HFFc6 (cell line): ENCODE measurements at regions not wholly inside any gene's neighbourhood (a gene's known extent, or its start where the extent isn't known, plus 50 kb on each side); places are given as distances from the start of the nearest gene placed in this dataset.
A peak's percentile ranks its signal among the peaks of the same experiment; 100 is the strongest.

ENCODE experiments used
- DNase-seq: peaks from one replicate; pipeline ENCODE4 v3.0.0-alpha.2; 2018
- H3K27ac Mint-ChIP-seq: 2 replicates; pipeline ENCODE4 v1.8.0; 2020; ENCODE audit warnings: mild to moderate bottlenecking, mixed read lengths
- H3K27me3 Mint-ChIP-seq: 2 replicates; pipeline ENCODE4 v1.8.0; 2021; ENCODE audit warnings: mild to moderate bottlenecking, moderate library complexity, mixed read lengths; ENCODE audit not compliant: insufficient read depth
- H3K36me3 Mint-ChIP-seq: 2 replicates; pipeline ENCODE4 v1.8.0; 2021; ENCODE audit warnings: low read depth, mixed read lengths
- H3K4me1 Mint-ChIP-seq: 2 replicates; pipeline ENCODE4 v1.8.0; 2020; ENCODE audit warnings: low read depth, mixed read lengths
- H3K4me3 Mint-ChIP-seq: 2 replicates; pipeline ENCODE4 v1.8.0; 2020; ENCODE audit warnings: mild to moderate bottlenecking, moderate library complexity, mixed read lengths
- H3K9me3 Mint-ChIP-seq: 2 replicates; pipeline ENCODE4 v1.8.0; 2020; ENCODE audit warnings: mild to moderate bottlenecking, mixed read lengths
- TF ChIP-seq, protein P1 (sequence below): fragments of 200-600 bp; sonication (generic); IDR thresholded peaks from 2 replicates; pipeline ENCODE4 v1.5.0; 2021; ENCODE audit warnings: antibody characterized with exemption, mild to moderate bottlenecking

DNA sequence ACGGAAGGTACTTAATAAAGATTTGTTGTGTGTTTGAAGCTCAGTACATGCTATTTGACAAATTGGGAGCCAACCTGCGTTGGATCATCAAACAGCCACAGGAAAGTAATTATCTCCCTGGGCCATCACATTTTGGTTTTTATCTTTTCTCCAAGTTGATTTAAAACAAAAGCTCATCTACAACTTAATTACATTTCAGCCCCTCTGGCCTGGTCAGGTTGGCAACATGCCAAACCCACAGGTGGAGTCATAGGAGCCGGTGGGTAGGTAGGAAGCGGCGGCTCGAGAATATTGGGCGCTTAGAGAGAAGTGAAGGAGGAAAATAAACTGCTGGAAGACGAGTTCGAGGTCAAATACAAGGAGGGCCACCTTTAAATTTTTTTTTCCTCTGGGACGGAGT lies 64.9 kb upstream of the FANCC start:
- Mint-ChIP-seq H3K27me3 (peaks cover 34% of the 10 kb centered on the region), H3K4me3 (no peak overlapping the region), H3K9me3 (no peaks in the 10 kb centered on the region), H3K4me1 (peaks cover 41% of the 10 kb centered on the region), H3K27ac (no peak overlapping the region), H3K36me3 (no peaks in the 10 kb centered on the region)
- DNase-seq: no peak
- TF ChIP-seq, protein P1, sequence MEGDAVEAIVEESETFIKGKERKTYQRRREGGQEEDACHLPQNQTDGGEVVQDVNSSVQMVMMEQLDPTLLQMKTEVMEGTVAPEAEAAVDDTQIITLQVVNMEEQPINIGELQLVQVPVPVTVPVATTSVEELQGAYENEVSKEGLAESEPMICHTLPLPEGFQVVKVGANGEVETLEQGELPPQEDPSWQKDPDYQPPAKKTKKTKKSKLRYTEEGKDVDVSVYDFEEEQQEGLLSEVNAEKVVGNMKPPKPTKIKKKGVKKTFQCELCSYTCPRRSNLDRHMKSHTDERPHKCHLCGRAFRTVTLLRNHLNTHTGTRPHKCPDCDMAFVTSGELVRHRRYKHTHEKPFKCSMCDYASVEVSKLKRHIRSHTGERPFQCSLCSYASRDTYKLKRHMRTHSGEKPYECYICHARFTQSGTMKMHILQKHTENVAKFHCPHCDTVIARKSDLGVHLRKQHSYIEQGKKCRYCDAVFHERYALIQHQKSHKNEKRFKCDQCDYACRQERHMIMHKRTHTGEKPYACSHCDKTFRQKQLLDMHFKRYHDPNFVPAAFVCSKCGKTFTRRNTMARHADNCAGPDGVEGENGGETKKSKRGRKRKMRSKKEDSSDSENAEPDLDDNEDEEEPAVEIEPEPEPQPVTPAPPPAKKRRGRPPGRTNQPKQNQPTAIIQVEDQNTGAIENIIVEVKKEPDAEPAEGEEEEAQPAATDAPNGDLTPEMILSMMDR: no peak

DNA sequence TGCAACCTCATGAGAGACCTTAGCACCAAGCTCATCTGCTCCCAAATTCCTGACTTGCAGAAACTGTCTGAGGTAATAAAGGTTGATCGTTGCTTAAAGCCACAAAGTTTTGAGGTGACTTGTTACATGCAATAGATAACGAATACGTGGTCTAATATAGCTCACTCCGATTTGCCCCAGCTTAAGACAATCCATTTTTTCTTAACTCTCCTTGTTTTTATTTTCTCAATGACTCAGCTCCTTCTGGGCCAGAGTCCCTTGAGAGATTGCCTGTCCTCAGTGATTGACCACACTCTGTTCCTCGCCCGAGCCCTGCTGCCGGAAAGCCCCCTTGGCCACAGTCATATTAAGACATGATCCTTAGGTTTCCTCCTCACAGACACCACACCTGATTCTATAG lies 63.7 kb upstream of the FANCC start:
- Mint-ChIP-seq H3K36me3 (no peaks in the 10 kb centered on the region), H3K9me3 (no peaks in the 10 kb centered on the region), H3K27me3 (peaks cover 33% of the 10 kb centered on the region), H3K4me1 (peaks cover 41% of the 10 kb centered on the region), H3K27ac (no peak overlapping the region), H3K4me3 (no peak overlapping the region)
- peak; percentile 32 for DNase-seq
- TF ChIP-seq, protein P1: no peak

DNA sequence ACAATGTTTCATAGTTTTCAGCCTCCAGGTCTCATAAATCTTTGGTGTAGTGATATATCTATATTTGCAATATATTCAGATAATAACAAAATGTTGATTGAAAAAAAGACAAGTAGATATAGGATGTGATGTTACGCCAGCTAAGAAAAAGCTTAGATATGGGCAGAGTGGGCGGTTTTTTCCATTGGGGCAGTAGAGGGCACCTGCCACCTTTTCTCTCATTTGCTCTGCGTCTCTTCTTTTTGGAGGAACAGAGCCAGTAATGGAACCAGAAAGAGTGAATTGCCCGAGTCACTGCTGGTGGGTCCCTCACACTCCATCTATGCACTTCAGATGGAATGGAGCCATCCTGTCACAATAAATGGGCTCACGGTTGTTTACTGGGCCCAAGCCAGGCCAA lies 62.1 kb upstream of the FANCC start:
- DNase-seq: no peak
- Mint-ChIP-seq H3K9me3 (no peaks in the 10 kb centered on the region), H3K36me3 (no peaks in the 10 kb centered on the region), H3K27me3 (peaks cover 34% of the 10 kb centered on the region), H3K4me3 (no peak overlapping the region), H3K27ac (no peak overlapping the region), H3K4me1 (peaks cover 40% of the 10 kb centered on the region)
- TF ChIP-seq, protein P1: no peak

DNA sequence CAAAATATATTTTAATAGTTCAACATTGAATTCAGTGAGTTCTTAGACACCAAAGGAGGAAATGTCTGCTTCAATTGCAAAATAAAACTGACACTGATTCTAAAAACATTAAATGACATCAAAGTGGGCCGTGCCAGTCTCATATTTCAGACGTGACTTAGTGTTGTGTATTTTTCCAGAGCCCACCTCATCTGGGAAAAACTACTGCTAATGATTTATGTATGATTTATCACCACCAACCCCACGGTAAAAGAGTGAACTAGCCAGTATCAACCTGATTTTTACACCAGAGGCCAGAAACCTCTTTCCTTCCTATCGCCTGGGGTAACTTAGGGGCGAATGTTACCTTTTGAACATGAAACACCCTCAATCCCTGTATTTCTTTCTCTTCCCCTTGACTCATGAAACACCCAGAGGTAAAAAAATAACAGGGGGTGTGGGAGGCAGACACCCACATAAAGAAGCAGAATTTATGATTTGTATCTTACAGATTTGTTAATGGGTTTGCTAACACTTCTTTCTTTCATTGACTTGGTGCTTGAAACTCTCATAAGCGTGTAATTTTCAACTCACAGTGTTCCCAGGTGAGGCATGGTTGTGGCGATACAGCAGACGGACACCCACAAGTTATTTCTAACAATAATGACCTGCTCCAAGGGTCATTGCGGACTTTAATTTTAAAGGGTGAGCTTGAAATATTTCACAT lies 56.4 kb upstream of the FANCC start:
- H3K4me3 Mint-ChIP-seq: no peak overlapping the region
- TF ChIP-seq, protein P1: no peak
- no peaks in the 10 kb centered on the region for H3K9me3 Mint-ChIP-seq
- no peaks in the 10 kb centered on the region for H3K36me3 Mint-ChIP-seq
- no peak for DNase-seq
- H3K27ac Mint-ChIP-seq: no peak overlapping the region
- H3K4me1 Mint-ChIP-seq: no peaks in the 10 kb centered on the region
- peaks cover 31% of the 10 kb centered on the region for H3K27me3 Mint-ChIP-seq

DNA sequence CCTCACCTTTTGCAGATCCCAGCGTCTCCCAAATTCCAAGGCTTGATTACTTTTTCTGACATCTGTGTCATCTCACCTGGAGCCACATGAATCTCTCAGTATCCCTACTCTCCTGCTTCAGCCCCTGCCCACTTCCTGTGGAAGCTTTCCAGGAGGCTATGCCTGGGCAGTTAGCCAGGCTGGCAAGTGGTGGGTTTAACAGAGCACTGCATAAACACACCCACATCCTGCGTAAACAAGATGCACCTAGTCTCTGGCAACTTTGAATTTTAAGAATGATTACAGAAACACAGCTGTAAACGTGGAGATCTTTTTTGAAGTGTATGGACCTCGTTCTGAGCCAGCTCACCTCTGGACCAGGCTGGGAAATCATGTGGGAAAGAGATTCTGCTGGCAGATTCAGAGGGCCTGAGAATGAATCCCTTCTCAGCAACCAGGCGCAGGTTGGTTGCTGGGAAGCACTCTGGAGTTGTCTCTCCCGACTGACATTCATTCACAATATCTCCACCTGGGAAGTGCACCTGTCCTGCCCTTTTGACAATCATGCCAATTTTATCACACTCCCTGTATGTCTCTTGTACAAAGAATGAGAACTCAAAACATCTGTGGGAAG lies 55.7 kb upstream of the FANCC start:
- no peaks in the 10 kb centered on the region for H3K9me3 Mint-ChIP-seq
- no peak for DNase-seq
- H3K27ac Mint-ChIP-seq: no peak overlapping the region
- H3K4me3 Mint-ChIP-seq: no peak overlapping the region
- H3K36me3 Mint-ChIP-seq: no peaks in the 10 kb centered on the region
- peaks cover 31% of the 10 kb centered on the region for H3K27me3 Mint-ChIP-seq
- TF ChIP-seq, protein P1: no peak
- H3K4me1 Mint-ChIP-seq: no peaks in the 10 kb centered on the region
